ENCODE measurements at regions not wholly inside any gene's neighbourhood (a gene's known extent, or its start where the extent isn't known, plus 50 kb on each side); places are given as distances from the start of the nearest gene placed in this dataset.

DNA sequence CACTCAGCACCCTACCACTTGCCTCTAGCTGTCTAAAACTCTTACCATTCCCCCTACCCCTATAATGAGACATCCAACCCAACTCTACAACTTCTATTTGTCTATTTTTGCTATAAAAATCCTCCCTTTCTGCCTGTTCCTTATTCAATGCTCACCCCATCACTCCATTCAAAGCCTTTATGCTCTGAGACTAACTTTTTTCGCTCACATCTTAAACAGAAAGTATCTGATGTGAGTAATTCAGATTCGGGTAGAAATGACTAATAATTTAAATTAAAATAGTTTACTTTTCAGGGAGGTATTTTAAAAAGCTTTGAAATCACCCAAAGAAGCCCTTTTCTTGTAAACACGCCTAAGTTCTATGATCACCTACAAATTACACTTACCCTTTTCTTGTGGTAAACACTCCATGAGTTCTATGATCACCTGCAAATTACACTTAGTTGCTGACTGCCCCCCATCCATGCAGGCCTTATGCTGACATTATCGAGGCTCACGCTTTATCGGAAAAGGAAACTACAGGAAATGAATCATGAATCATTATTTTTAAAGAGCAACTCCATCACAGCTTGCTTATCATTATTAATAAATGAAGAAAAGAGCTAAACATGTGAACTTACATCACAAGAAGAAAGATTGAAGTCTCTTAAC lies 168.7 kb upstream of the PPP1R2C start:
- no peak for ATAC-seq
- TF ChIP-seq, protein P1, sequence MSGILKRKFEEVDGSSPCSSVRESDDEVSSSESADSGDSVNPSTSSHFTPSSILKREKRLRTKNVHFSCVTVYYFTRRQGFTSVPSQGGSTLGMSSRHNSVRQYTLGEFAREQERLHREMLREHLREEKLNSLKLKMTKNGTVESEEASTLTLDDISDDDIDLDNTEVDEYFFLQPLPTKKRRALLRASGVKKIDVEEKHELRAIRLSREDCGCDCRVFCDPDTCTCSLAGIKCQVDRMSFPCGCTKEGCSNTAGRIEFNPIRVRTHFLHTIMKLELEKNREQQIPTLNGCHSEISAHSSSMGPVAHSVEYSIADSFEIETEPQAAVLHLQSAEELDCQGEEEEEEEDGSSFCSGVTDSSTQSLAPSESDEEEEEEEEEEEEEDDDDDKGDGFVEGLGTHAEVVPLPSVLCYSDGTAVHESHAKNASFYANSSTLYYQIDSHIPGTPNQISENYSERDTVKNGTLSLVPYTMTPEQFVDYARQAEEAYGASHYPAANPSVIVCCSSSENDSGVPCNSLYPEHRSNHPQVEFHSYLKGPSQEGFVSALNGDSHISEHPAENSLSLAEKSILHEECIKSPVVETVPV (CRISPR knock-in tag; IDR thresholded peaks at IDR 0.05): no peak
- TF ChIP-seq, protein P2, sequence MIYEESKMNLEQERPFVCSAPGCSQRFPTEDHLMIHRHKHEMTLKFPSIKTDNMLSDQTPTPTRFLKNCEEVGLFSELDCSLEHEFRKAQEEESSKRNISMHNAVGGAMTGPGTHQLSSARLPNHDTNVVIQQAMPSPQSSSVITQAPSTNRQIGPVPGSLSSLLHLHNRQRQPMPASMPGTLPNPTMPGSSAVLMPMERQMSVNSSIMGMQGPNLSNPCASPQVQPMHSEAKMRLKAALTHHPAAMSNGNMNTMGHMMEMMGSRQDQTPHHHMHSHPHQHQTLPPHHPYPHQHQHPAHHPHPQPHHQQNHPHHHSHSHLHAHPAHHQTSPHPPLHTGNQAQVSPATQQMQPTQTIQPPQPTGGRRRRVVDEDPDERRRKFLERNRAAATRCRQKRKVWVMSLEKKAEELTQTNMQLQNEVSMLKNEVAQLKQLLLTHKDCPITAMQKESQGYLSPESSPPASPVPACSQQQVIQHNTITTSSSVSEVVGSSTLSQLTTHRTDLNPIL (CRISPR knock-in tag; IDR thresholded peaks at IDR 0.05; ENCODE audit: low read depth): no peak

DNA sequence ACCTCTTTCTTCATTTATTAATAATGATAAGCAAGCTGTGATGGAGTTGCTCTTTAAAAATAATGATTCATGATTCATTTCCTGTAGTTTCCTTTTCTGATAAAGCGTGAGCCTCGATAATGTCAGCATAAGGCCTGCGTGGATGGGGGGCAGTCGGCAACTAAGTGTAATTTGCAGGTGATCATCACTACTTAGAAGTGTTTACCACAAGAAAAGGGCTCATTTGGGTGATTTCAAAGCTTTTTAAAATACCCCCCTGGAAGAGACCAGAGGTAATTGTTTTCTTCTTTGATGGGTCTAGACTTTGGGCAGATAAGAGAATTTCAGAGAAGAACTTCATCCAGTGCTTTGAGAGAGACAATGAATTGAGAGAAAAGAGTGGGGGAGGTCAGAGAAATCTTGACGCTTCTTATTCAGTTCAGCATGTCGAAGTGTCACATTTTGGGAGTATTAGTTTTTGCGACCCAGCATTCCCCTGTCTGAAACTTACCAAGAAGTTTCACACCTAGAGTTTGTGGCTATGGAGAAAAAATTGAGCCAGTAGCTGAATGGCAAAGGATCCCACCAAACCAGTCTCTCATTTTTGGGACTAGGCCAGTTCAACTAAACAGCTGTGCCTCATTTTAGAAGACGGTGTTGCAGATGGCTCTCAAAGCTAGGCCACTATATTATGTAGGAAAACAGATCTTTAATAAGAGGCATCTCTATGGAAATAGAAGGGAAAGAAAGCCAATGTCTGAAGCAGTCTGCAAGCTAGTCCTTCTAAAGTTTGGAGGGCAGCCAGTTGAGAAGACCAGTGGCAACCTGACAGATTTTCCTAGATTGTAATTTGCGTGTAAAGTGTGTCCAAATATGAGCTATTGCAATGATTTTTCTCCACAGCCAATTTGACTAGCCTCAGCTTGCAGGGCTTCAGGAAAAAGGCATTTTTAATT lies 171.0 kb upstream of the PPP1R2C start:
- no peak for ATAC-seq

DNA sequence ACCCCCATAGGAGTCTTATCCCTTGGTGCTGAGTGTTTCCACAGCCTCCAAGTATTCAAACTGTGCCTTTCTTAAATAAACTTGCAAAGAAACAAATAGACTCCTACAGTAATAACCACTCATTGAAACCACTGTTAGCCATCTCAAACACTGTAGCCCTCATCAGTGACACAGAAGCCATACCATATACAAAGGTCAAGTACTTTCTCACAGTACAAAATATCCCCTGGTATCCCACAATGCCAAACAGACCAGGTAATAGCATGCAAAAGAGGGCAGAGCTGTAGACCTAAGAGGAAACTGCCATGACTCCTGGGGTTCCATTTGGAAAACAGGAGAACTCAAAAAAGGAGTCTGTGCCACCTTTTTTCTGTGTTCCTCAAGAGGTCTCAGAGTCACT lies 173.8 kb upstream of the PPP1R2C start:
- TF ChIP-seq, protein P1 (CRISPR knock-in tag; IDR thresholded peaks at IDR 0.05): no peak
- TF ChIP-seq OSR1 (CRISPR knock-in tag; IDR thresholded peaks at IDR 0.05) (no peak), SNAI2 (CRISPR knock-in tag; IDR thresholded peaks at IDR 0.05) (no peak), TCF4 (CRISPR knock-in tag; IDR thresholded peaks at IDR 0.05; ENCODE audit: borderline replicate concordance) (no peak), CSDC2 (CRISPR knock-in tag; IDR thresholded peaks at IDR 0.05) (no peak), PPARA (CRISPR knock-in tag; IDR thresholded peaks at IDR 0.05; ENCODE audit: borderline replicate concordance) (no peak), RARB (CRISPR knock-in tag; IDR thresholded peaks at IDR 0.05) (no peak), ZNF8 (CRISPR knock-in tag; IDR thresholded peaks at IDR 0.05) (no peak), BACH2 (CRISPR knock-in tag; IDR thresholded peaks at IDR 0.05; ENCODE audit: borderline replicate concordance) (no peak), ZFP30 (CRISPR knock-in tag; IDR thresholded peaks at IDR 0.05) (no peak), ZC3H10 (CRISPR knock-in tag; IDR thresholded peaks at IDR 0.05) (no peak), ISL1 (CRISPR knock-in tag; IDR thresholded peaks at IDR 0.05) (no peak), ZNF70 (CRISPR knock-in tag; IDR thresholded peaks at IDR 0.05) (no peak)
- TF ChIP-seq, protein P3, sequence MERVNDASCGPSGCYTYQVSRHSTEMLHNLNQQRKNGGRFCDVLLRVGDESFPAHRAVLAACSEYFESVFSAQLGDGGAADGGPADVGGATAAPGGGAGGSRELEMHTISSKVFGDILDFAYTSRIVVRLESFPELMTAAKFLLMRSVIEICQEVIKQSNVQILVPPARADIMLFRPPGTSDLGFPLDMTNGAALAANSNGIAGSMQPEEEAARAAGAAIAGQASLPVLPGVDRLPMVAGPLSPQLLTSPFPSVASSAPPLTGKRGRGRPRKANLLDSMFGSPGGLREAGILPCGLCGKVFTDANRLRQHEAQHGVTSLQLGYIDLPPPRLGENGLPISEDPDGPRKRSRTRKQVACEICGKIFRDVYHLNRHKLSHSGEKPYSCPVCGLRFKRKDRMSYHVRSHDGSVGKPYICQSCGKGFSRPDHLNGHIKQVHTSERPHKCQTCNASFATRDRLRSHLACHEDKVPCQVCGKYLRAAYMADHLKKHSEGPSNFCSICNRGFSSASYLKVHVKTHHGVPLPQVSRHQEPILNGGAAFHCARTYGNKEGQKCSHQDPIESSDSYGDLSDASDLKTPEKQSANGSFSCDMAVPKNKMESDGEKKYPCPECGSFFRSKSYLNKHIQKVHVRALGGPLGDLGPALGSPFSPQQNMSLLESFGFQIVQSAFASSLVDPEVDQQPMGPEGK (CRISPR knock-in tag; IDR thresholded peaks at IDR 0.05; ENCODE audit: borderline replicate concordance): no peak
- TF ChIP-seq, protein P4, sequence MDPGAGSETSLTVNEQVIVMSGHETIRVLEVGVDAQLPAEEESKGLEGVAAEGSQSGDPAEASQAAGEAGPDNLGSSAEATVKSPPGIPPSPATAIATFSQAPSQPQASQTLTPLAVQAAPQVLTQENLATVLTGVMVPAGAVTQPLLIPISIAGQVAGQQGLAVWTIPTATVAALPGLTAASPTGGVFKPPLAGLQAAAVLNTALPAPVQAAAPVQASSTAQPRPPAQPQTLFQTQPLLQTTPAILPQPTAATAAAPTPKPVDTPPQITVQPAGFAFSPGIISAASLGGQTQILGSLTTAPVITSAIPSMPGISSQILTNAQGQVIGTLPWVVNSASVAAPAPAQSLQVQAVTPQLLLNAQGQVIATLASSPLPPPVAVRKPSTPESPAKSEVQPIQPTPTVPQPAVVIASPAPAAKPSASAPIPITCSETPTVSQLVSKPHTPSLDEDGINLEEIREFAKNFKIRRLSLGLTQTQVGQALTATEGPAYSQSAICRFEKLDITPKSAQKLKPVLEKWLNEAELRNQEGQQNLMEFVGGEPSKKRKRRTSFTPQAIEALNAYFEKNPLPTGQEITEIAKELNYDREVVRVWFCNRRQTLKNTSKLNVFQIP (CRISPR knock-in tag; IDR thresholded peaks at IDR 0.05; ENCODE audit: borderline replicate concordance, low read depth): no peak
- TF ChIP-seq, protein P5, sequence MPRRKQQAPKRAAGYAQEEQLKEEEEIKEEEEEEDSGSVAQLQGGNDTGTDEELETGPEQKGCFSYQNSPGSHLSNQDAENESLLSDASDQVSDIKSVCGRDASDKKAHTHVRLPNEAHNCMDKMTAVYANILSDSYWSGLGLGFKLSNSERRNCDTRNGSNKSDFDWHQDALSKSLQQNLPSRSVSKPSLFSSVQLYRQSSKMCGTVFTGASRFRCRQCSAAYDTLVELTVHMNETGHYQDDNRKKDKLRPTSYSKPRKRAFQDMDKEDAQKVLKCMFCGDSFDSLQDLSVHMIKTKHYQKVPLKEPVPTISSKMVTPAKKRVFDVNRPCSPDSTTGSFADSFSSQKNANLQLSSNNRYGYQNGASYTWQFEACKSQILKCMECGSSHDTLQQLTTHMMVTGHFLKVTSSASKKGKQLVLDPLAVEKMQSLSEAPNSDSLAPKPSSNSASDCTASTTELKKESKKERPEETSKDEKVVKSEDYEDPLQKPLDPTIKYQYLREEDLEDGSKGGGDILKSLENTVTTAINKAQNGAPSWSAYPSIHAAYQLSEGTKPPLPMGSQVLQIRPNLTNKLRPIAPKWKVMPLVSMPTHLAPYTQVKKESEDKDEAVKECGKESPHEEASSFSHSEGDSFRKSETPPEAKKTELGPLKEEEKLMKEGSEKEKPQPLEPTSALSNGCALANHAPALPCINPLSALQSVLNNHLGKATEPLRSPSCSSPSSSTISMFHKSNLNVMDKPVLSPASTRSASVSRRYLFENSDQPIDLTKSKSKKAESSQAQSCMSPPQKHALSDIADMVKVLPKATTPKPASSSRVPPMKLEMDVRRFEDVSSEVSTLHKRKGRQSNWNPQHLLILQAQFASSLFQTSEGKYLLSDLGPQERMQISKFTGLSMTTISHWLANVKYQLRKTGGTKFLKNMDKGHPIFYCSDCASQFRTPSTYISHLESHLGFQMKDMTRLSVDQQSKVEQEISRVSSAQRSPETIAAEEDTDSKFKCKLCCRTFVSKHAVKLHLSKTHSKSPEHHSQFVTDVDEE (CRISPR knock-in tag; IDR thresholded peaks at IDR 0.05): no peak
- no peak for ATAC-seq

More for the DNA sequence above, 171.0 kb upstream of the PPP1R2C start:
- TF ChIP-seq, protein P3 (CRISPR knock-in tag; IDR thresholded peaks at IDR 0.05; ENCODE audit: borderline replicate concordance): no peak
- TF ChIP-seq, protein P4 (CRISPR knock-in tag; IDR thresholded peaks at IDR 0.05; ENCODE audit: borderline replicate concordance, low read depth): no peak
- TF ChIP-seq ZNF8 (CRISPR knock-in tag; IDR thresholded peaks at IDR 0.05): no peak
- TF ChIP-seq ZNF70 (CRISPR knock-in tag; IDR thresholded peaks at IDR 0.05): no peak
